K562 (cell line): ENCODE measurements at regions not wholly inside any gene's neighbourhood (a gene's known extent, or its start where the extent isn't known, plus 50 kb on each side); places are given as distances from the start of the nearest gene placed in this dataset.
A peak's percentile ranks its signal among the peaks of the same experiment; 100 is the strongest.

Source experiments
- COPS2 ChIP-seq: fragments of 450-650 bp; conservative IDR thresholded peaks from 2 replicates; pipeline ENCODE4 v1.6.1; 2016; ENCODE audit warnings: mild to moderate bottlenecking, moderate library complexity
- CTBP1 ChIP-seq: fragments of 450-650 bp; IDR thresholded peaks from 2 replicates; pipeline ENCODE4 v1.6.1; 2016; ENCODE audit warnings: borderline replicate concordance
- ETV1 ChIP-seq: fragments of 450-650 bp; conservative IDR thresholded peaks from 2 replicates; pipeline ENCODE4 v1.6.1; 2016; ENCODE audit warnings: missing genetic modification characterization, control low read depth, low read depth, missing compliant biosample characterization
- GTF2F1 ChIP-seq: IDR thresholded peaks from 2 replicates; pipeline ENCODE4 v1.6.1; 2011; ENCODE audit warnings: low read depth, low read length, improper control_type of control experiment
- MYC ChIP-seq, 2 experiments: fragments of 250-450 bp in 1 of 2; sonication (Bioruptor Pico) in 1 of 2; IDR thresholded peaks; 2 replicates each; pipeline versions ENCODE4 v1.5.1 to v1.6.1; 2012 to 2021; ENCODE audit warnings: low read depth in 2 of 2, borderline replicate concordance in 1 of 2, improper control_type of control experiment in 1 of 2, low read length in 1 of 2, mild to moderate bottlenecking in 1 of 2, moderate library complexity in 1 of 2
- NFRKB ChIP-seq: fragments of 450-650 bp; IDR thresholded peaks from 2 replicates; pipeline ENCODE4 v1.6.1; 2016; ENCODE audit warnings: low read depth
- POLR2G ChIP-seq: fragments of 200-400 bp; formaldehyde crosslinking; IDR thresholded peaks from 2 replicates; pipeline ENCODE4 v1.6.1; 2017; ENCODE audit warnings: low read depth, mild to moderate bottlenecking, antibody characterized with exemption, low read length, moderate library complexity
- POU5F1 ChIP-seq: fragments of 150-350 bp; IDR thresholded peaks from 2 replicates; pipeline ENCODE4 v1.6.1; 2014; ENCODE audit warnings: borderline replicate concordance, low read length, low read depth, mild to moderate bottlenecking; ENCODE audit not compliant: partially characterized antibody
- RFX5 ChIP-seq: IDR thresholded peaks from 2 replicates; pipeline ENCODE4 v1.6.1; 2011; ENCODE audit warnings: low read depth, mild to moderate bottlenecking, improper control_type of control experiment, low read length
- RNF2 ChIP-seq: sonication (generic); IDR thresholded peaks from 2 replicates; pipeline ENCODE4 v1.6.1; 2016
- RNF219 ChIP-seq: fragments of 250-450 bp; sonication (Bioruptor Pico); IDR thresholded peaks from 2 replicates; pipeline ENCODE4 v1.5.0; 2022; ENCODE audit warnings: mild to moderate bottlenecking
- TAF7 ChIP-seq: fragments of 450-650 bp; IDR thresholded peaks from 2 replicates; pipeline ENCODE4 v1.6.1; 2016; ENCODE audit warnings: missing genetic modification characterization, missing compliant biosample characterization
- XRCC4 ChIP-seq: IDR thresholded peaks from one replicate; pipeline ENCODE4 v1.6.1; 2011; ENCODE audit not compliant: insufficient read depth, insufficient read length; ENCODE audit errors: extremely low read depth
- ZC3H11A ChIP-seq: IDR thresholded peaks from 2 replicates; pipeline ENCODE4 v1.6.1; 2012; ENCODE audit warnings: low read depth, low read length, improper control_type of control experiment
- ZNF212 ChIP-seq: fragments of 450-650 bp; formaldehyde crosslinking; IDR thresholded peaks from 2 replicates; pipeline ENCODE4 v1.4.0; 2020; ENCODE audit warnings: mild to moderate bottlenecking
- ZNF398 ChIP-seq: fragments of 250-450 bp; sonication (Bioruptor Pico); IDR thresholded peaks from 2 replicates; pipeline ENCODE4 v1.8.0; 2021; ENCODE audit warnings: moderate library complexity, mild to moderate bottlenecking, inconsistent platforms

GRCh38 chr7:86995052-86995725 lies 64.3 kb downstream of the ELAPOR2 start (continued):
- TF ChIP-seq COPS2, result no peak
- TF ChIP-seq POLR2G, result no peak
- no peak for TF ChIP-seq POU5F1
- TF ChIP-seq CTBP1, result no peak
- TF ChIP-seq GTF2F1, result no peak
- TF ChIP-seq RFX5, result no peak
- TF ChIP-seq TAF7 (tag), result no peak
- no peak for TF ChIP-seq ETV1 (tag)
- TF ChIP-seq XRCC4, result no peak
- peak; percentile 28; the same call in 1 of the 2 replicates for TF ChIP-seq MYC (IDR thresholded peaks at IDR 0.05; ENCODE audit: low read depth, low read length)
- TF ChIP-seq MYC (CRISPR knock-in tag; IDR thresholded peaks at IDR 0.05; ENCODE audit: borderline replicate concordance, low read depth), result no peak
- TF ChIP-seq ZC3H11A, result no peak
- TF ChIP-seq RNF219 (CRISPR knock-in tag), result no peak
- TF ChIP-seq RNF2, result no peak
- TF ChIP-seq ZNF398 (CRISPR knock-in tag), result no peak
- no peak for TF ChIP-seq ZNF212 (CRISPR knock-in tag)
- 0 out of 2 replicates have a peak, but pooled peaks have one; percentile 49 for TF ChIP-seq NFRKB
